ENCODE measurements at regions not wholly inside any gene's neighbourhood (a gene's known extent, or its start where the extent isn't known, plus 50 kb on each side); places are given as distances from the start of the nearest gene placed in this dataset.

DNA sequence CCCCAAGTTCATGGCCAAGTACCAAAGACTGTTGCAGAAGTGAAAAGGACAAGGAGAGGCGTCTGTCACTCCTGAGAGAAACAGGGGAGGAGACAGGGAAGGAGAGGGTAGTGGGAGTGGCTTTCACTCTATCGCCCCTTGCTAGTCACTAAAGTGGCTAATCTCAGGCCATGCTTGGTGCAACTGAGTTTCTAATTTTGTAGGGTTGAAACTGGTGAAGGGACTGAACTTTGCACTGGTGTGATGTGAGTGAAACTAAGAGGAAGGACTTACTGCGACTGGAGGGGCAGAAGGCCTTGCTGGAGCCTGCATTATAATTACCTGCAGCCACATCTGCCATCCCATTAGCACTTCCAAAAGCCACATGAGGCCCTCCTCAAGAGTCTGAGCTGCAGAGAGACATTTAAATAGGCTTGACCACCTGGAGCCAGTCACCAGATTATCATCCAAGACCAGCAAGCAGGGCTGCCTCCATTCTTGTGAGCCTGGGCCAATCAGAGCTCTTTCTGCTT lies 107.2 kb upstream of the EEPD1 start:
- Histone ChIP-seq H3K4me3 (no peak overlapping the region), H3K27ac (peak overlapping the region in 3 of 4 donors; percentile 16 to 31 (median 21)), H3K27me3 (no peaks in the 10 kb centered on the region), H3K9me3 (no peaks in the 10 kb centered on the region), H3K4me1 (peaks cover 0 to 4% (median 0%) of the 10 kb centered on the region in 4 donors), H3K36me3 (no peaks in the 10 kb centered on the region)
- TF ChIP-seq, protein P1, sequence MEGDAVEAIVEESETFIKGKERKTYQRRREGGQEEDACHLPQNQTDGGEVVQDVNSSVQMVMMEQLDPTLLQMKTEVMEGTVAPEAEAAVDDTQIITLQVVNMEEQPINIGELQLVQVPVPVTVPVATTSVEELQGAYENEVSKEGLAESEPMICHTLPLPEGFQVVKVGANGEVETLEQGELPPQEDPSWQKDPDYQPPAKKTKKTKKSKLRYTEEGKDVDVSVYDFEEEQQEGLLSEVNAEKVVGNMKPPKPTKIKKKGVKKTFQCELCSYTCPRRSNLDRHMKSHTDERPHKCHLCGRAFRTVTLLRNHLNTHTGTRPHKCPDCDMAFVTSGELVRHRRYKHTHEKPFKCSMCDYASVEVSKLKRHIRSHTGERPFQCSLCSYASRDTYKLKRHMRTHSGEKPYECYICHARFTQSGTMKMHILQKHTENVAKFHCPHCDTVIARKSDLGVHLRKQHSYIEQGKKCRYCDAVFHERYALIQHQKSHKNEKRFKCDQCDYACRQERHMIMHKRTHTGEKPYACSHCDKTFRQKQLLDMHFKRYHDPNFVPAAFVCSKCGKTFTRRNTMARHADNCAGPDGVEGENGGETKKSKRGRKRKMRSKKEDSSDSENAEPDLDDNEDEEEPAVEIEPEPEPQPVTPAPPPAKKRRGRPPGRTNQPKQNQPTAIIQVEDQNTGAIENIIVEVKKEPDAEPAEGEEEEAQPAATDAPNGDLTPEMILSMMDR (IDR thresholded peaks at IDR 0.05) = no peak
- no peak for TF ChIP-seq POLR2A (IDR thresholded peaks at IDR 0.05)
- no peak for DNase-seq

DNA sequence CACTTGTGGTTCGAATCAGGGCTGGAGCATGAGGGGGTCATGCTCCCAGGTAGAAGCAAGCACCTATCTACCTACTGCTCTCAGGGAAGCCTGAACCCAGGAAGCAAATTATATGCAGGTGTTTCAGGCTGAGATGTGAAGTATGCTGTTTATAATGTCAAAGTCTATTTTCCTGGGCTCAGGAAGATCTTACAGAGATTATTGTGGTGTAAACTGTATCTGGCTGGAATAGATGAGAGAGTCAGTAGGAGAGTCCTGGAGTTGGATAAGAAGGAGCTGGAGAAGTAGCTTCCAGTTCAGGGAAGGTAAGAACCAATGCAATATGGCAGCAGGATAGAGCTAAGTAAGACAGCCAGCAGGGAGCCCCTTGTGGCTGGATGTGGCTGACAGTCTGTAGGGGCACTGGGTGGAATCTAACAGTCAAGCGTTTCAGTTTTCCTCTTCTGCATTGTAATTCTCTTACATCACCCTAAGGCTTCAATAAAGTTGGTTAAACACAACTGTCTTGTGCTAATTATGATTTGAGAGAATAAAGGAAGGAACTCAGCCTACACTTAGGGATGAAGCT lies 105.9 kb upstream of the EEPD1 start:
- TF ChIP-seq, protein P1 (IDR thresholded peaks at IDR 0.05) = no peak
- TF ChIP-seq POLR2A (IDR thresholded peaks at IDR 0.05) = no peak
- Histone ChIP-seq H3K27me3 (no peaks in the 10 kb centered on the region), H3K4me3 (no peak overlapping the region)

DNA sequence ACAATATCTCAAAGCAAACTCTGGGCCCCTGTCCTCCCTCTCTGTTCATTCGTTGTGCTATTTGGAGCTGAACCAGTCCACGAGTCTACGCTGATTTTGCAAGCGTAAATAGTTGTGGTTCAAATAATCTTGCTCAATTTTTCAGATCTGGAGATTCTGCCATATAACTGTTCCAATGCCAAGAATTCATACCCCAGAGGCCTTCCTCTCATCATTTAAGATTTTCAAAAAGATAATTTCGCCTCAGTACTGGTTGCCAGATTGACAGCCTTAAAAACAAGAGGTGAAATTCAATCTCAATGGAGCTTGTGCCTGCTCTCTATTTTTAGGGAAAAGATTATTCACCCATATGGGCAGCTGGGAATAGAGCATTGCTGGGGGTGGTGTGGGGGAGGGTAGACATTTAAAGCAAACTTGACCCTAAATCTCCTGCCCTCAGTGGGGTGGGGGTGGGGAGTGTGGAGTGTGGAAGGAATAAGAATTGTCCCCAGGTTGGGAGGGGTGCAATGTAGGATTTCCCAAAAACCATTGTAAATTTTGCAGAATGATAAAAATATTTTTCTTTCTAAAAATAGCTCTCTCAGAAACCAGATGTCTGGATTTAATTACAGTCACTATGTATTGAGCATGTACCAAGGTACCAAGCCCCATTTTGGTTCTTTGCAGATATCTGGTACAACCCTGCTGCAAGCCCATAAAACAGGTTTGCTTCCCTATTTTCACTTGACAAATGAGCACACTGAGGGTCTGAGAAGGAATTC lies 104.7 kb upstream of the EEPD1 start:
- Histone ChIP-seq H3K27ac (peak overlapping the region in 2 of 4 donors; percentile 28 to 29), H3K36me3 (no peaks in the 10 kb centered on the region), H3K4me3 (no peak overlapping the region), H3K4me1 (peaks cover 0 to 4% (median 0%) of the 10 kb centered on the region in 4 donors), H3K27me3 (no peaks in the 10 kb centered on the region), H3K9me3 (no peaks in the 10 kb centered on the region)
- TF ChIP-seq, protein P1 (IDR thresholded peaks at IDR 0.05) = no peak
- TF ChIP-seq POLR2A (IDR thresholded peaks at IDR 0.05) = no peak
- DNase-seq = no peak

More for the DNA sequence above, 105.9 kb upstream of the EEPD1 start:
- Histone ChIP-seq H3K9me3 (no peaks in the 10 kb centered on the region), H3K36me3 (no peaks in the 10 kb centered on the region), H3K4me1 (peaks cover 0 to 4% (median 0%) of the 10 kb centered on the region in 4 donors), H3K27ac (peak overlapping the region in 1 of 4 donors; percentile 29)
- no peak for DNase-seq

DNA sequence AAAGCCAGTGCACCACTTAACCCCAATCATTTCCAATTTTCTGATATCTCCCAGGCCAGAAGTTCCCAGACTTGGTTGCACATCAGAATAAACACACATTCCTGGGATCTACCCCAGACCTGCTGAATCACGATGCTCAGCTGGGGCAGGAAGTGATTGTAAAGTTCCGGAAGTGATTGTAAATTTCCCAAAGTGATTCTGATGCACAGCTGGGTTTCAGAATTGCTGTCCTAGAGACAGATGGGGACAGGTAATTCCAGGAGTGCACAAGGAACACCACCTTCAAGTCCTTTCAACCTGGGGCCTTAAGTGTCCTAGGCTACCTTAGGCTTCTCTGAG lies 104.2 kb upstream of the EEPD1 start:
- no peak overlapping the region for H3K4me3 ChIP-seq
- peaks cover 0 to 4% (median 0%) of the 10 kb centered on the region in 4 donors for H3K4me1 ChIP-seq
- H3K9me3 ChIP-seq = no peaks in the 10 kb centered on the region
- no peak overlapping the region for H3K27ac ChIP-seq
- H3K36me3 ChIP-seq = no peaks in the 10 kb centered on the region
- TF ChIP-seq POLR2A (IDR thresholded peaks at IDR 0.05) = no peak
- TF ChIP-seq, protein P1 (IDR thresholded peaks at IDR 0.05) = no peak
- no peak for DNase-seq
- no peaks in the 10 kb centered on the region for H3K27me3 ChIP-seq

DNA sequence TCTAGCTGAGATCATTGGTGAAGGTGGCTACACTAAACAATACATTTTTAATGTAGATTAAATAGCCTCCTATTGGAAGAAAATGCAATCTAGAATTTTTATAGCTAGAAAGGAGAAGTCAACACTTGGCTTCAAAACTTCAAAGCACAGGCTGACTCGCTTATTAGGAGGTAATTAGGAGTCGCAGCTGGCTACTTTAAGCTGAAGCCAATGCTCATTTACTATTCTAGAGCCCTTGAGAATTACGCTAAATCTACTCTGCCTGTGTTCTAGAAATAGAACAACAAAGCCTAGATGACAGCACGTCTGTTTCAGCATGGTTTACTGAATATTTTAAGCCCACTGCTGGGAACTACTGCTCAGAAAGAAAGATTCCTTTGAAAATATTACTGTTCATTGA lies 101.6 kb upstream of the EEPD1 start:
- no peak overlapping the region for H3K4me3 ChIP-seq
- H3K9me3 ChIP-seq = no peaks in the 10 kb centered on the region
- peaks cover 0 to 4% (median 0%) of the 10 kb centered on the region in 4 donors for H3K4me1 ChIP-seq
- no peaks in the 10 kb centered on the region for H3K36me3 ChIP-seq
- no peaks in the 10 kb centered on the region for H3K27me3 ChIP-seq
- TF ChIP-seq, protein P1 (IDR thresholded peaks at IDR 0.05) = no peak
- TF ChIP-seq POLR2A (IDR thresholded peaks at IDR 0.05) = no peak
- no peak overlapping the region for H3K27ac ChIP-seq
- DNase-seq = no peak

All from Peyer's patch (tissue), 4 donors.